Mammary epithelial cell (primary cell): ENCODE measurements at regions not wholly inside any gene's neighbourhood (a gene's known extent, or its start where the extent isn't known, plus 50 kb on each side); places are given as distances from the start of the nearest gene placed in this dataset.
"Not testable (repeated sequence)": the region's sequence is repeated elsewhere in the genome, so short reads cannot be mapped to it uniquely, and the experiment has no call there.

Source experiments
- CTCF ChIP-seq, 2 donors: IDR thresholded peaks in 1 of 2; conservative IDR thresholded peaks in 1 of 2; 2 replicates each; pipeline ENCODE4 v1.5.1; 2011 to 2012; ENCODE audit warnings: inconsistent platforms in 2 of 2, low read length in 2 of 2, mild to moderate bottlenecking in 2 of 2, control low read depth in 1 of 2, low read depth in 1 of 2; ENCODE audit not compliant: insufficient read depth in 1 of 2; ENCODE audit errors: extremely low read depth in 1 of 2
- EZH2 ChIP-seq: IDR thresholded peaks from 2 replicates; pipeline ENCODE4 v1.6.1; 2012; ENCODE audit warnings: low read length, inconsistent platforms, borderline replicate concordance

DNA sequence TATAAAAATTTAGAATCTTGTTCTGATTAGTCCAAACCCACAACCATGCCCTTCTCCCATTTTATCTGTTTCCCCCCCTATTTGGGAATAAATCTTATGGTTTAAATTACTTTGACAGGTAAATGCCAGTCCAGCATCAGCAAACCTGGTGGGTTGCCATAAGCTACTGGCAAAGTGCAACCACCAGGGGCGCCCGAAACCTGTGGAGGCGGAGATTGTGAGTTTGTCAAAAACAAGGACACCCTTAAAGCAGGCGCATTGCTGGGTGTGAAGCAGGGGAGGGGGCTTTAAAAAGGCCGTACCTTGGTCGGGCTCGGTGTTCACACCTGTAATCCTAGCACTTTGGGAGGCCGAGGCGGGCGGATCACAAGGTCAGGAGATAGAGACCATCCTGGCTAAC, 344.1 kb upstream of the ANKRD20A1 start:
- not testable (repeated sequence) for TF ChIP-seq CTCF (conservative IDR thresholded peaks at IDR 0.05 in 1 of 2, IDR thresholded peaks at IDR 0.05 in 1 of 2; ENCODE audit: extremely low read depth in 1 of 2, insufficient read depth in 1 of 2, low read depth in 1 of 2, low read length in 2 of 2); EZH2
